Gastrocnemius medialis (tissue), 4 donors: ENCODE measurements at regions not wholly inside any gene's neighbourhood (a gene's known extent, or its start where the extent isn't known, plus 50 kb on each side); places are given as distances from the start of the nearest gene placed in this dataset.

Experiments
- ATAC-seq, 2 donors: fragments of 150-250 bp; one replicate each; pipeline ENCODE4 v1.9.1; 2016
- DNase-seq, 2 donors: peaks; one replicate each; pipeline ENCODE4 v3.0.0-alpha.2; 2019
- H3K27ac ChIP-seq, 4 donors: fragments of 200-600 bp; sonication (generic); 1 replicate in 1 of 4; 2 replicates in 3 of 4; pipeline ENCODE4 v1.5.1; 2016 to 2018; ENCODE audit warnings: mild to moderate bottlenecking in 2 of 4, moderate library complexity in 1 of 4
- H3K27me3 ChIP-seq, 3 donors: fragments of 200-600 bp; sonication (generic) in 2 of 3; 1 replicate in 1 of 3; 2 replicates in 2 of 3; pipeline versions ENCODE4 v1.5.1 to v1.6.0; 2016 to 2019; ENCODE audit warnings: mild to moderate bottlenecking in 1 of 3, moderate library complexity in 1 of 3
- H3K36me3 ChIP-seq, 2 donors: fragments of 200-600 bp; sonication (generic) in 1 of 2; one replicate each; pipeline ENCODE4 v1.5.1; 2017 to 2018
- H3K4me1 ChIP-seq, 2 donors: fragments of 200-600 bp; sonication (generic) in 1 of 2; one replicate each; pipeline ENCODE4 v1.5.1; 2016 to 2017; ENCODE audit warnings: mild to moderate bottlenecking in 2 of 2
- H3K4me3 ChIP-seq, 4 donors: fragments of 200-600 bp; sonication (generic) in 3 of 4; 1 replicate in 1 of 4; 2 replicates in 3 of 4; pipeline ENCODE4 v1.5.1; 2016 to 2019; ENCODE audit warnings: mild to moderate bottlenecking in 2 of 4
- H3K9me3 ChIP-seq, 3 donors: fragments of 200-600 bp; sonication (generic) in 2 of 3; 1 replicate in 1 of 3; 2 replicates in 2 of 3; pipeline ENCODE4 v1.5.1; 2016 to 2019
- CTCF ChIP-seq, 5 experiments: fragments of 450-650 bp in 3 of 5; fragments of 200-600 bp in 2 of 5; sonication (generic) in 2 of 5; IDR thresholded peaks in 4 of 5; conservative IDR thresholded peaks in 1 of 5; 1 replicate in 4 of 5; 2 replicates in 1 of 5; pipeline ENCODE4 v1.5.1; 2016 to 2019; ENCODE audit warnings: antibody characterized with exemption in 5 of 5, mild to moderate bottlenecking in 3 of 5, moderate library complexity in 3 of 5
- POLR2A ChIP-seq, 2 donors: fragments of 450-650 bp; IDR thresholded peaks; one replicate each; pipeline ENCODE4 v1.6.1; 2017; ENCODE audit warnings: antibody characterized with exemption in 2 of 2, mild to moderate bottlenecking in 2 of 2, moderate library complexity in 2 of 2
- in situ Hi-C, 4 donors: fragments of 200-750 bp; cut with MboI; loops; one replicate each; pipeline versions ENCODE4 v1.15.0 to v1.8.0; 2017; ENCODE audit warnings: low sequenced_read_pairs in 4 of 4
- intact Hi-C: fragments of 100-400 bp; cut with DNase I; formaldehyde crosslinking; loops from one replicate; pipeline ENCODE4 v1.15.1; 2023; ENCODE audit warnings: low total_unique reads

GRCh38 chr9:107870927-107871680 lies 381.5 kb upstream of the KLF4 start:
- intact Hi-C loops: no loop called here
- H3K36me3 ChIP-seq: no peaks in the 10 kb centered on the region
- in situ Hi-C loops: no loop called here

GRCh38 chr9:107870221-107870620 lies 380.7 kb upstream of the KLF4 start:
- no peak overlapping the region for H3K4me3 ChIP-seq
- H3K4me1 ChIP-seq: no peaks in the 10 kb centered on the region
- ATAC-seq: no peak
- in situ Hi-C loops (no loop called here), intact Hi-C loops (no loop called here)
- no peak for DNase-seq
- no peaks in the 10 kb centered on the region for H3K27me3 ChIP-seq
- TF ChIP-seq POLR2A (IDR thresholded peaks at IDR 0.05): no peak
- no peak for TF ChIP-seq CTCF (IDR thresholded peaks at IDR 0.05 in 4 of 5, conservative IDR thresholded peaks at IDR 0.05 in 1 of 5)
- no peaks in the 10 kb centered on the region for H3K36me3 ChIP-seq
- no peak overlapping the region for H3K27ac ChIP-seq
- no peaks in the 10 kb centered on the region for H3K9me3 ChIP-seq

More at GRCh38 chr9:107870927-107871680, 381.5 kb upstream of the KLF4 start:
- DNase-seq (no peak), ATAC-seq (no peak)
- no peaks in the 10 kb centered on the region for H3K9me3 ChIP-seq
- no peak overlapping the region for H3K4me3 ChIP-seq
- H3K4me1 ChIP-seq: no peaks in the 10 kb centered on the region
- H3K27me3 ChIP-seq: no peaks in the 10 kb centered on the region
- TF ChIP-seq CTCF (IDR thresholded peaks at IDR 0.05 in 4 of 5, conservative IDR thresholded peaks at IDR 0.05 in 1 of 5) (no peak), POLR2A (IDR thresholded peaks at IDR 0.05) (no peak)
- no peak overlapping the region for H3K27ac ChIP-seq

- no peaks in the 10 kb centered on the region for H3K27me3 ChIP-seq
- intact Hi-C loops (no loop called here), in situ Hi-C loops (no loop called here)
- H3K9me3 ChIP-seq: no peaks in the 10 kb centered on the region
- no peaks in the 10 kb centered on the region for H3K36me3 ChIP-seq
- ATAC-seq (no peak), DNase-seq (no peak)
- H3K27ac ChIP-seq: no peak overlapping the region
- no peaks in the 10 kb centered on the region for H3K4me1 ChIP-seq
- no peak overlapping the region for H3K4me3 ChIP-seq
- TF ChIP-seq POLR2A (IDR thresholded peaks at IDR 0.05) (no peak), CTCF (IDR thresholded peaks at IDR 0.05 in 4 of 5, conservative IDR thresholded peaks at IDR 0.05 in 1 of 5) (no peak)
Measured at GRCh38 chr9:107869111-107869510, 379.5 kb upstream of the KLF4 start.

- DNase-seq (no peak), ATAC-seq (no peak)
- no peaks in the 10 kb centered on the region for H3K27me3 ChIP-seq
- no peaks in the 10 kb centered on the region for H3K36me3 ChIP-seq
- H3K4me1 ChIP-seq: no peaks in the 10 kb centered on the region
- H3K9me3 ChIP-seq: no peaks in the 10 kb centered on the region
- intact Hi-C loops (no loop called here), in situ Hi-C loops (no loop called here)
- TF ChIP-seq CTCF (IDR thresholded peaks at IDR 0.05 in 4 of 5, conservative IDR thresholded peaks at IDR 0.05 in 1 of 5) (no peak), POLR2A (IDR thresholded peaks at IDR 0.05) (no peak)
- no peak overlapping the region for H3K27ac ChIP-seq
- no peak overlapping the region for H3K4me3 ChIP-seq
Measured at GRCh38 chr9:107868186-107868585, 378.6 kb upstream of the KLF4 start.

GRCh38 chr9:107867738-107868137 lies 378.2 kb upstream of the KLF4 start:
- no peaks in the 10 kb centered on the region for H3K36me3 ChIP-seq
- in situ Hi-C loops: no loop called here
- no peaks in the 10 kb centered on the region for H3K27me3 ChIP-seq
- DNase-seq: no peak
- intact Hi-C loops: no loop called here
- no peaks in the 10 kb centered on the region for H3K4me1 ChIP-seq
- H3K9me3 ChIP-seq: no peaks in the 10 kb centered on the region
- no peak for TF ChIP-seq POLR2A (IDR thresholded peaks at IDR 0.05)
- TF ChIP-seq CTCF (IDR thresholded peaks at IDR 0.05 in 4 of 5, conservative IDR thresholded peaks at IDR 0.05 in 1 of 5): no peak
- no peak for ATAC-seq
- H3K4me3 ChIP-seq: no peak overlapping the region
- no peak overlapping the region for H3K27ac ChIP-seq
